DMS153 (cell line): ENCODE measurements at regions not wholly inside any gene's neighbourhood (a gene's known extent, or its start where the extent isn't known, plus 50 kb on each side); places are given as distances from the start of the nearest gene placed in this dataset.

ENCODE experiments used
- DNase-seq: peaks from one replicate; lab custom pipeline; 2025; lab: John Stamatoyannopoulos, UW

DNA sequence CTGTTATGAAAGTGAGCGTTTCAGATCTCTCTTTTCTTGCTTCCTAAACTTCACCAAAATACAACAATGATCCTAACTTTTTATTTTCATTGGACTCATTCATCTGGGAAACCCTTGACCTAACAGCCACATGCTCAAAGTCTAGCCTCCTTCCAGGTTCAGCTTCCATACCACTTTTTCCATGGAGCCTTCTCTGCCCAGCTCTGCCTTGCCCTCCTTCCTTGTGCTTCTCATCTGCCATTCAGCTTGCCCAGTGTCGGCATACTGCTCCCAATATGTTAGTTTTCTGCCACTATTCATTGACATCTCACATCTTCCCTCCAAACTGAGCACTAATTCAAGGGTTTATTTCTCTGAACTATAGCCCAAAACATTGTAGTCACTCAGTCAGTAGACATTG is 214.7 kb downstream of the RAD51AP2 start:
- no peak for DNase-seq

DNA sequence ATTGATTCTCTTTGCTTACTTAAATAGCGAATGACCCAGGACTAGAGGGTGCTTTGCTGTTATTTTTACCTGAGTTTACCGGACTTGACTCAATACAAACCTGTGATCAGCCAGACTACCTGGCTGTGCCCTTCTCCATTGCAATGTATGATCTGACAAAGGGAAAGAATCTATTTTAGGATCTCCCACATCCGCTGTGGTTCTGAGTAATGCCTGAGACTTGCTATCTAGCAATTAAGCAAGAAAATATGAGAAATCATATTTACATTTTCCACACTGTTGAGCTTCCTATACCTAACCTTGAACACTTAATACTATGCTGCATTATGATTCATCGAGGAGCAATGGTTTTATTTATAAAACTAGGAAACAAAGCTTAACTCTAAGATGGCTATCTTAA is 215.2 kb downstream of the RAD51AP2 start:
- no peak for DNase-seq

DNA sequence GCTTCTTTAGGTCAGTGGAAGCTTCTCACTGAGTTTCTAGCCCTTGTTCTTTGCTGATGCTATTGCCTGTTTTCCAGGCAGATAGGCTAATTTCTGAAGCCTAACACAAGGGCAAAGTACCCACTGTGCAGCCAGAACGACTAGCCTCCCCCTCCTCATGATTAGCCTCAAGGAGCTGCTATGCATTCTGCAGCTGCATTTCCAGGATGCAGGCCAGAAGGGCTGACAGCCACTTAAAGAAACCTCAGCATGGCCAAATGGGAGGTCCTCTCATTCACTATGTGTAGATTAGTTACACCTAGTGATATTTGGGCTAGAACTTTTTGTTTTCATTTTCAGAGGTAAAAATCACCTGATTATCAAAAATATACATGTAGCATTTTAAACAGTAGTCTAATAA is 216.0 kb downstream of the RAD51AP2 start:
- DNase-seq, result no peak

DNA sequence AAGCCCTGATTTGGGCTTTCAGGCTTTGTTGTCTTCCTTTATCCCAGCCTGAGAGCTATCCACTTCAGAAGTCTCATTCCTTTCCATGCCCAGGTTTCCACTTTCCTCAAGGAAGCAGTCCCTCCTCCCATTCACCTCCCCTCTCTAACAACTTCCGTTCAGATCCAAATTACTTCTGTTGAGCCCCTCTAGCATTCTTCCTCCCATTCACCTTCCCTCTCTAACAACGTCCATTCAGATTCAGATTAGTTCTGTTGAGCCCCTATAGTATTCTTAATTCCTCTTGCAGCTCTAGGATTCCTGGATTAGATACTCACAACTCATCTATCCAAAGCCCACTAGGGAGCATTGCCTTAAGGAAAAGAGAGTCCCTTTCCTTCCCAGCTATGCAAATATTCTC is 216.8 kb downstream of the RAD51AP2 start:
- no peak for DNase-seq

DNA sequence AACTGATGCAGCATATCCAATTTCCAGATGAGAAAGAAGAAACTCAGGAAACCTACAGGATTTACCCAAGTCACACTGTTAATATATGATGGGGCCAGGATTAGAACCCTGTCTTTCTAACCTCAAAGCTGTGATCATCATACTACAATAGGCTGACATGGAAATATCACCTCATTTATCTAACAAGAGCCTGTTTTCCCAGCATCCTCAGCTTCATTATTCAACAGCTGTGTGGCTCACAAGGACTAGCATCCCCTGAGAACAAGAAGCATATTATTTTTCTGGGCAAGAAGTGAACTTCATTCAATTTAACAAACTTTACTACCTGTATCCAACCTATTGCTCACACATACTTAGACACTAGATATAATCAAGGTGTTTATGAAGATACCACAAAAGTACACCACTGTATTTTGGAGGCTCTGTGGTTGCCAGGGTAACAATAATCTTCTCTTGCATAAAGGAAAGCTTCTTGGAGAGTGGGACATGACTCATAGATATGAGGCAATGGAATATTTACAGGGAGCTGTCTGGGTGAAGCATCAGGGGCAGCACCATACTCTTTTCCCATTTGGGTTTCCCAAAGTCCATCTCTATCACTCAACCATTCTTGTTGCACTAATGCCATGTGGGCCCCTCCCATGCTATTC is 218.2 kb downstream of the RAD51AP2 start:
- no peak for DNase-seq

DNA sequence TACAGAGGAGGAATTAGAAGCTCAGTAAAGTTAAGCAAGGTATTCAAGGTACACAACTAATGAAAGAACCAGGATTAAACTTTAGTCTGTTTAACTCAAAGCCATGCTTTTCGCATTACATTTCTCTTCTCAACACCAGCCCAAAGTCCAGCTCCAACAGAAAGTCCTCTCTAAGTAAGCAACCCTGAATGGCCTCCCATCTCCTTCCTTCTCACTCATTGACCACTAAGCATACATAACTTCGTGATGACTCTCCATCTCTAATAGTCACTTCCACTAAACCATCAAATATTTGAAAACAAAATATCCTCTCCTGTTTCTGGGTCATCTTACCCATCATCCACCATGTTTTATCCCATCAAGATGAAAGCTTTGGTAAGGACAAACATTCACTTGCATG is 219.8 kb downstream of the RAD51AP2 start:
- no peak for DNase-seq

DNA sequence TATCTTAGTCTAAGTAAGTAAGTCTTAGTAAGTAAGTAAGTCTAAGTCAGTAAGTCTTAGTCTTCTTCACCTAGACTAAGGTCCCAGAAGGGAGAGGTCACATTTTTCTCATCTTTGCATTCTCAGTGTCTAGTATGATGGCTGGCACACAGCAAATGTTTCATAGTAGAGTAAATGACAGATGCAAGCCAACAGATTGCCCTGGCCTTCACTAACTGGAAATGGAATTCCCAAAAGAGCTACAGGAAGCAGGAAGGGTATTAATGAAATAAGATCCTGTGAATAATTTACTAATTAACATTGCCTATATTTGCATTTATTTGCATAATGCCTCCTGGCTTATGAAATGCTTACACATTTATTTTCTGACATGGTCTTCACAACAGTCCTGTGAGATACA is 221.6 kb downstream of the RAD51AP2 start:
- DNase-seq, result no peak

DNA sequence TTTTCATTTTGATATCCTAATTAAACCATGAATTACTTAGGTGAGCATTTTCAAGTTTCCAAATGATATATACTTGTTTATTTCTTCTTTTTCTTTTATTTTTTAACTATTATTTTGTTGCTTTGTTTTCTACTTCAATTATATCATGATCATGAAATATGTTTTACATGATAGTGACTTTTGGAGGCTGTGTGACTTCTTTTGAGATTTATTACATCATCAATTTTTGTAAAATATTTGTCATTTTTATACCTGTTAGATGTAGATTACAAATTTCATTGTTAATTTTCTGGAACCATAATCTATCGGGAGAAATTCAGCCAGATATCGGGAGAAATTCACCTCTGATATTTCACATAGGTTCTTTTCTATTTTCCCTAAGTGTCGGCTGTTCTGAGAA is 228.6 kb downstream of the RAD51AP2 start:
- no peak for DNase-seq

DNA sequence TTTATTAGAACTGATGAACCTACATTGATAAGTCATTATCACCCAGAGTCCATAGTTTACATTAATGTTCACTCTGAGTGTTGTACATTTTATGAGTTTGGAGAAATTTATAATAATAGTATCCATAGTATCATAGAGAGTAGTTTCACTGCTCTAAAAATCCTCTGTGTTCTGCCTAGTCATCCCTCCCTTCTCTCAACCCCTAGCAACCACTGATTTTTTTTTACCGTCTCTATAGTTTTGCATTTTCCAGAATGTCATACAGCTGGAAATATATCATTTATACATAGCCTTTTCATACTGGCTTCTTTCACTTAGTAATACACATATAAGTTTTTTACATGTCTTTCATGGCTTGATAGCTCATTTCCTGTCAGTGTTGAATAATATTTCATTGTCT is 231.1 kb downstream of the RAD51AP2 start:
- no peak for DNase-seq

DNA sequence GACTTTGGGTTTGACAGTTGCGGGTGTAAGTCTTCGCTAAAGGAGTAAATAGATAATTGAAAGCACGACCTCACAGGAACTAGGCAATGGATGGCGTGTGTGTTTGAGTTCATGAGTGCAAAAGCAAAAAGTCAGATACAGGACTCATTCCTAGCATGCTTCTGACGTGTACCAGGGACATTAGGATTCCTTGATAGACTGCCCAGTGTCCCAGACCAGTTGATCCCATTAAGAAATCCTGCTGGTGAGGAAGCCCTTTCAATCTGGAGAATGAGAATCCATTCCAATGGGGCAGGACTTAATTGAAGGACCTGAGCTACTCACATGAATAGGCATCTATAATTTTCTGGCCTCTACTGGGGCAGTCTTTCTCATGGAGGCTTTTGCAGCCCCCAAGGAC is 235.4 kb downstream of the RAD51AP2 start:
- no peak for DNase-seq

DNA sequence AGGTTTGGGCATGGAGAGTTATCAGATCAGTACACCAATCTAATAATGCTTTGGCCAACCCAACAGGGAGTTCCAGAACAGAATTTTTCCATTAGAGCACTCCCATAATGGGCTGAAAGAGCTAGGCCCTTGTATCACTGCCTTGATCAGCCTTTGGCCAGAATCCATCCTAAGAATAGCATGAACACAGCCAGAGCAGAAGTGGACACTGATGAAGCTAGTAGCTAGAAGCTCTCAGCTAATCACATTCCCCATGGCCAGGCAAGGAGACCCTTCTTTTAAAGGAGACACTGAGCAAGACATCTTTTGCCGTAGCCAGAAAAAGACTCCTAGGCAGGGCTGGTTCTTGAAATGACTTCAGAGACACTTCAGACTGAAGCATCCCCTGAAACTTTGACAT is 236.0 kb downstream of the RAD51AP2 start:
- no peak for DNase-seq

DNA sequence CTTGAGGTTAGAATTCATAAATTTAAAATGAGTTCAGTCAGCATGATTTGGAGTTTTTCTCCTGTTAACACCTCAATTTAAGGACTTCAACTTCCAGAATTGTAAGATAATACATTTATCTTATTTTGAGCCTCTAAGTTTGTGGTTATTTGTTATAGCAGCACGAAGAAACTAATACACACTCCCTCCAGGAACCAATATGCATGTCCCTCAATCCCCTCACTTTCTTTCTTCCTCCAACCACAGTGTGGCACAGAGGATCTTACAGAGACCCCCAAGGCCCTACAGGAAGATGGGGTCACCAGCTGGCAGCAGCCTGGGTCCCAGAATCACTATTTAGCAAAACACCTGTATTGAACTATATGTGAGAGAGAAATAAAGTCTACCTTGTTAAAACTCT is 242.0 kb downstream of the RAD51AP2 start:
- DNase-seq, result no peak

DNA sequence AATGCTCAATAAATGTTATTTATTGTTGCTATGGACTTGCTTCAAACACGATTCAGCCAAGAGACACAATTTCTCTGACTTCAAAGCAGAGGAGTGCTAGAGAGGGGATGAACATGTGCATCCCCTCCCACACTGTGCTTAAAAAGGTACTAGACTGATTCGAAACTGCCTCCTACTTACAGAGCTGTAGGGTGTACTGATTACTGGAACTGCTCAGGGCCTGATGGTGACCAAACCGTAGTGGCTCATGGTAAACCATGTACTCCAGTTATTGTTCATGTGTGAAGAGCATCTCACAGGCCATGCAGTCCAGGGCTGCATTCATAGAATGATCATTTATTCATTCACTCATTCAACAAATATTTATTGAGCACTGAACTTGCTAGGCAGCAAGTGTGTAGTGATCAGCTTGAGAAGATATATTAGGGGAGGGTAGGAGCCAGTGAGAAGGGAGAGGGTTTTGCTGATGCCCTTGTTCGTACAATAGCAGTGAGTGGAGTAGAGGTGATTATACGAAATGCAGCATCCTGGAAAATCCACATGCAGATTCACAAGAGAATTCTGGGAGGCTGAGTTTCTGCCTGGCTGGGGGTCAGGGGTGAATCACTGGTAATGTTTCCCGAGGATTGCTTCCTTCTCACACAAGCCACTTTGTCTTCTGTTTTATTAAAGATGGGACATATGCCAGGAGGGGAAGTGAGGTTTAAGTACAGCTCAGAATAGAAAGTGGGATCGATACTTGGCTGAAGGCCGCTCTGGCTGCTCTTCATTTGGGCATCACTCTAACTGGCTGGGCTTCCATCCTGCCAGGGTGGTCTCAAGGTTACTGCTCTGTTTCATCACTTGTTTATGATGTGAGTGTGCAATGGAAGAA is 245.4 kb downstream of the RAD51AP2 start:
- no peak for DNase-seq

DNA sequence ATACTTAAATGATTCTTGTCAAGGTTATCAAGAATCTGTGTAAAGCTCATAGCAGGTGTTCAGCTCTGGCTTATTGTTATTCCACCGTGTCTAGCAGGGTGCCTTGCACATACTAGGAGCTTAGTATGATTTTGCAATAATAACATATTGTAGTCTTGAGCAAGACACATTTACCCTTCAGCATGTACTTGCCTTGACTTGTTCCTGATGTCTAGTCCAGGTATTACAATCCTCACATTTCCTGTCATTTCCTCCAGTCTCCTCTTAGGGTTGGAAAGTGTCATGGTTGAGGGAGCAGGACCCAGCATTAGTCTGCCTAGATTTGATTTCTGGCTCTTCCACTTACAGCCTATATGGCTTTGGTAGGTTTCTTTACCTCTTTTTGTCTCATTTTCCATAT is 246.1 kb downstream of the RAD51AP2 start:
- DNase-seq, result no peak

DNA sequence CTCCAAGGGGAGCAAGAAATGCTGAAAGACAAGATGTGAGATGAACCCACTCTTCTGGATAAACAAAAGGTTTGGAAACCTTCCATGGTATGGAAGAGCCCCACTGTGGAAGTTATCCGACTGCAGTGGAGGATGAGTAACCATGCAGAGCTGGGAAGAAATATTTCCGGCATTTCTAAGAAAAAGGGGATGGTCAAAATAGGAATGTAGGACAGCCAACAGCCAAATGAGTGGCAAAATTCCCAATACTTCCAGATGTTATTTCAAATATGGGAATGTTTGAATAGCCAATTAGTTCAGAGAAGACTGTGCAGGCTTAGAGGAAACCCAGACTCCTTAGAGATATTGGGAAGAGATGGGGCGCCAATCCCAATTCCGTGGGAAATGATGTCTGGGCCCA is 246.8 kb downstream of the RAD51AP2 start:
- DNase-seq, result no peak

DNA sequence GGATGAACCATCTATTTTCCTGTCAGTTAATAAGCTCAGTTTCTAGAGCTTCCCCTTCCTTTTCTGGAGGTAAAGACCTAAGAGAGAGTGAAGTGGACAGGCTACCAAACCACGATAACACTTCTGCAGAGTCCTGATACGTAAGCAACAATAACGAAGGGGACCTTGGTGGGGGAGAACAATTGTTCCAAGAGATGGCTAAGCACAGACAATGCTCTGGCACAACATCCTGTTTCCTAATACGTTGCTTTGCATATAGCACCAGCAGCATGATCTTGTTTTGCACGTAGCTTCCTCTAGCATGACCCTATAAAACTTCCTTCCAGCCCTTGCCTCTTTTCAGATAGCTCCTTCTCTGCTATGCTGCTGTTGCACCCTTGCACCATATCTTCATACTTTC is 247.3 kb downstream of the RAD51AP2 start:
- DNase-seq, result no peak

DNA sequence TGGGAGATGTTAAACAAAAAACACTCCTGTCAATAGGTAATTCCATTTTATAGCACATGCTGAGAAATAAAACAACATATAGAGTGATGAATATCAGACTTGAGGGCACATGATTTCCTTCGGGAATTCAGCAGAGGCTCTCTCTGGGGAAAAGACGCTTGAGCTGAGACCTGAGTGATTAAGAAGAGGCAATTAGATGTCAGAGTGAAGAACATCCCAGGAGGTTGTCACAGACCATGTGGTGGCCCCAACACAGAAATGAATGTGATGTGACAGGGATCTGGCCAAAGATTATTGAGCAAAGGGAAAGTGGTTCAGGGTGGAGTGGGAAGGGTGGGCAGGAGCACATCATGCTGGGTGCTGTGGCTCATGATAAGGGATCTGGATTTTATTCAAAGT is 254.7 kb downstream of the RAD51AP2 start:
- no peak for DNase-seq

DNA sequence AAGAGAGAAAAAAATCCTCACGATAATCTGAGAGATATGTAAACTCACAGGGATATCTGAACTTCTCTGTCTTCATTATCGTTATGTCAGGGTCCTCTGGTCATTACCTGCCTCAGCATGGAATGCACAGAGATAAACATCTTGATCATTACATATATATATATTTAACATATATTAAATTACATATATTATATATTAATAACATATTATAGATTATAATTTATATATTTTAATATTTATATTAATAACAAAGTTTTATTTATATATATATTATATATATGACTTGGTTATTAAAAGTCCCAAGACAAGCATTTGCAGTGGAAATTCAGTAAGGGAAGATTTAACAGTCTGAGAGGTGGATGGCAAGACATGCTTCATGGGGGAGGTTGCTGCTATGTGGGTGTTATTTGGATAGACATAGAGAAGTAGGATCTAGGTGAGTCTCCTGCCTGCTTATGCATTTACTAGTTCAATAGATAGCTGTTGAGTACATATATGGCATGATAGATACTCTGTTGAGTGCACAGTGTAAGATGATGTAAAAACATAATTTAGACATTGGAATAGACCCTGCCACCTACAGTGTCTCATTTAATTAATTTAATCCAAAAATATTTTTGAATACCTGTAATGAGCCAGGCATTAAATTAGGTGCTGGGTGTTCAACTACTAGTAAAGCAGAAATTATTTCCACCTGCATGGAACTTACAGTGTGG is 255.2 kb downstream of the RAD51AP2 start:
- DNase-seq, result no peak

DNA sequence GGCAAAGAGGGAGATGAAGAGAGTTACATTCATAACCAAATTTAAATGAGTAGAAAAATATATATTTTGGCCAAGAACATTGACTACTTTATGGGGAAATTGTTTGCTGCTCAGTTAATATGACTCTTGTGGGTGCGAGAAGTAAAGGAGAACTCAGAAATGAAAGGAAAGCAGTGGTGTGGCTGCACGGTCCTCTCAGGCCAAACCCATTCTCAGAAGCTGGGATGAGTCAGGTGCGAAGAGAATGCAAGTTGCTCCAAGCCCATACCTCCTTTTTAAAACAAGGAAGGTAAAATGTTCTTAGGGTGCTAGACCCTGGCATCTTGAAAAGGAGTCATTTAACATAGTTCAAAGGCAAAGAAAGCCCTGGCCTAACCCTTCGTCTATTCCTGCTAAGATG is 258.6 kb downstream of the RAD51AP2 start:
- DNase-seq, result no peak

DNA sequence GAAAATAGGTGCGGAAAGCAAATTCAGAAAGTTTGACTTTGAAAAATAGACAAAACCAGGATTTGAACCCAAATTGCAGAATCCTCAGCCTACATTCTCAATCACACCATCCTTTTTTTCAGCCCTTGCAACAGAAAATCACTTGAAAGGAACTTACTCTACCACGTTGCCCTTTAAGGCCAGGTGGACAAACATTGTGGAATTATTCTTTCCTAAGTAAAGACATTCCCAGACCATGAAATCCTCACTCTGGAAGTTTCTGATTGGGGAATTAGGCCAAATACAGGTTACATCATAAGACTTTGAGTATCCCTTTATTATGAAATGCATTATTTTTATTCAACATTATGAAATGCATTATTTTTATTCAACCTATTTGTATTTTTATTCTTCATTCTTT is 259.4 kb downstream of the RAD51AP2 start:
- no peak for DNase-seq

DNA sequence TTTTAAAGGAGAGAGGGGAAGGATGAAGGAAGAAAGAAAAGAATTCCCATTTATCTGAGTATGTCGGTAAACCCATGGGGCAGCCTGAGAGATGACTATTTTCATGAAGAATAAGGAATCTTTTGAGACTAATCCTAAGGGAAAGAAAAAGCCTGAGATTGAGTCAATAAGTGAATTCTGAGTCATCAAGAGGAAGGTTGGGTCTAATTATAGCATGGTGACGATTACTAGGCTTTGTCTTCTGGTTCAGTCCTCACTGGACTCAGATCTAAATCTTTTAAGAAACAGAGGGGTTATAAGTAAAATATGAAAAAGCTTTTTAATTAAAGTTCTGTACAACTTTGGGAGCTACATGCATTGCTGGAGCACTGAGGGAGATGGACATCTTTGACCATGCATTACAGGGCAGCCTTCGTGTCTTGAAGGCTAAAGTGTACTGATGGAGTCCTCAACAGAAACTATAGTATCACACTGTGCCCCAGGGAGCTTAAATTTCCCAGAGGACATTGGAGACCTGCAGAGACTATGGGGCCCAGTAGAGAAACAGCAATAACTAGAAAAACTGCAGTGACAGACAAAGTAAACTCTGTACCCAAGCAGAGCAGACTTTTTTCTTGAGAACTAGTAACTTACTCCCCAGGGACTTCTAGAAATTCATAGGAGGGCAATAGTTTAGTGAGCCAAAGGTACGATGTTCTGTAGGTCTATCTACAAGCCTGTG is 260.9 kb downstream of the RAD51AP2 start:
- no peak for DNase-seq

DNA sequence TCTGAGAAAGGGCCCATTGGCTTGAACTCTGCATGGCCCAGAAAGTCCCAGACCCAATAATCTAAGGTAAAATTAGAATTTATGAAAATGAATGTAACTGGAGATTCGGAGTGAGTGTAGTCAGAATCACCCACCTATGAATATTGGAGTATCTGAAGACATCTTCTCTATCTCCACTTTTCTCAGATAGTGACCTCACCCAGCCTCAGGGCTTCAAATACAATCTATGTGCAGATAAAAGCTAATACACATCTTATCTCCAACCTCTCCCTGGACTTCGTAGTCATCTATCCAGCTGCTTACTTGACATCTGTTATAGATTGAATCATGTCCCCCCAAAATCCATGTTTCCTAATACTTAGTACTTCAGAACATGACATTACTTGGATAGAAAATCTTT is 263.2 kb downstream of the RAD51AP2 start:
- no peak for DNase-seq
